ENCODE measurements at regions not wholly inside any gene's neighbourhood (a gene's known extent, or its start where the extent isn't known, plus 50 kb on each side); places are given as distances from the start of the nearest gene placed in this dataset.
"Not testable (repeated sequence)": the region's sequence is repeated elsewhere in the genome, so short reads cannot be mapped to it uniquely, and the experiment has no call there.

GRCh38 chr6:71360556-71361335, 72.1 kb downstream of the OGFRL1 start:
- DNase-seq (ENCODE audit: low spot score); ATAC-seq (ENCODE audit: low FRiP score): not testable (repeated sequence)

GRCh38 chr6:71364889-71365542, 76.4 kb downstream of the OGFRL1 start:
- no peak for TF ChIP-seq CTCF (IDR thresholded peaks at IDR 0.05)
- DNase-seq (ENCODE audit: low spot score), result no peak
- no peak for ATAC-seq (ENCODE audit: low FRiP score)

GRCh38 chr6:71367756-71368155, 79.1 kb downstream of the OGFRL1 start:
- DNase-seq (ENCODE audit: low spot score) (no peak), ATAC-seq (ENCODE audit: low FRiP score) (no peak)
- TF ChIP-seq CTCF (IDR thresholded peaks at IDR 0.05), result no peak

GRCh38 chr6:71368284-71368683, 79.7 kb downstream of the OGFRL1 start:
- no peak for TF ChIP-seq CTCF (IDR thresholded peaks at IDR 0.05)
- ATAC-seq (ENCODE audit: low FRiP score) (no peak), DNase-seq (ENCODE audit: low spot score) (no peak)

GRCh38 chr6:71371559-71371958, 82.9 kb downstream of the OGFRL1 start:
- no peak for TF ChIP-seq CTCF (IDR thresholded peaks at IDR 0.05)
- ATAC-seq (ENCODE audit: low FRiP score), result no peak
- no peak for DNase-seq (ENCODE audit: low spot score)

GRCh38 chr6:71373943-71374342, 85.3 kb downstream of the OGFRL1 start:
- DNase-seq (ENCODE audit: low spot score) (no peak), ATAC-seq (ENCODE audit: low FRiP score) (no peak)
- no peak for TF ChIP-seq CTCF (IDR thresholded peaks at IDR 0.05)

GRCh38 chr6:71375676-71376075, 87.1 kb downstream of the OGFRL1 start:
- no peak for DNase-seq (ENCODE audit: low spot score)
- TF ChIP-seq CTCF (IDR thresholded peaks at IDR 0.05), result no peak
- ATAC-seq (ENCODE audit: low FRiP score), result no peak
